ENCODE measurements at regions not wholly inside any gene's neighbourhood (a gene's known extent, or its start where the extent isn't known, plus 50 kb on each side); places are given as distances from the start of the nearest gene placed in this dataset.

GRCh38 chr3:180409170-180409569 is 192.8 kb upstream of the TTC14 start:
- no peak for TF ChIP-seq ZBTB17 (CRISPR knock-in tag; IDR thresholded peaks at IDR 0.05)
- no peak for TF ChIP-seq BRCA1 (IDR thresholded peaks at IDR 0.05)
- no peak for TF ChIP-seq BRCA1 (CRISPR knock-in tag; IDR thresholded peaks at IDR 0.05)
- TF ChIP-seq TBL1XR1 (IDR thresholded peaks at IDR 0.05; ENCODE audit: low read length in 2 of 2) = no peak
- no peak for TF ChIP-seq MAFF (IDR thresholded peaks at IDR 0.05; ENCODE audit: low read length)
- no peak for TF ChIP-seq ZNF395 (CRISPR knock-in tag; IDR thresholded peaks at IDR 0.05)
- TF ChIP-seq CBX8 (IDR thresholded peaks at IDR 0.05; ENCODE audit: borderline replicate concordance, extremely low read depth, low read depth, low read length, poor library complexity, severe bottlenecking) = no peak
- TF ChIP-seq STAT6 (CRISPR knock-in tag; IDR thresholded peaks at IDR 0.05) = no peak
- no peak for TF ChIP-seq POLR2A (conservative IDR thresholded peaks at IDR 0.05)
- no peak for TF ChIP-seq TAF7 (tag; IDR thresholded peaks at IDR 0.05)
